Endothelial cell of umbilical vein (primary cell): ENCODE measurements at regions not wholly inside any gene's neighbourhood (a gene's known extent, or its start where the extent isn't known, plus 50 kb on each side); places are given as distances from the start of the nearest gene placed in this dataset.

Experiments
- BruUV-seq: library from RNA; stranded (reverse); fragments of 400-500 nt; replicated peaks from 2 replicates; lab custom pipeline; 2021; lab: Mats Ljungman, UMichigan
- CTCF ChIA-PET: fragments of 300-600, 350-600 bp; sonication (Branson Sonifier 250); formaldehyde crosslinking; loops from one replicate; lab custom pipeline; 2021; ENCODE audit warnings: antibody characterized with exemption, inconsistent platforms; lab: Charles Lee
- POLR2A ChIA-PET: fragments of 300-600, 350-600 bp; sonication (Branson Sonifier 250); formaldehyde crosslinking; loops from one replicate; lab custom pipeline; 2021; ENCODE audit warnings: antibody characterized with exemption, inconsistent platforms; lab: Charles Lee
- DNase-seq: peaks from one replicate; pipeline ENCODE4 v3.0.0-alpha.2; 2011; ENCODE audit warnings: low read depth, low spot score
- FAIRE-seq: peaks from 2 replicates; lab custom pipeline; 2011; peaks lifted over from hg19 to GRCh38; lab: Jason Lieb, UNC
- H2AFZ ChIP-seq: 2 replicates; pipeline ENCODE4 v1.6.0; 2012; ENCODE audit warnings: low read depth, low read length, control low read depth, inconsistent platforms
- H3K27ac ChIP-seq: 2 replicates; pipeline ENCODE4 v1.5.1; 2011; ENCODE audit warnings: low read depth, mild to moderate bottlenecking, control low read depth, low read length, moderate library complexity; ENCODE audit not compliant: insufficient read depth
- H3K27me3 ChIP-seq, 2 experiments: 2 replicates each; pipeline versions ENCODE4 v1.6.0 to v1.6.1; 2011; ENCODE audit warnings: low read length in 2 of 2, mixed read lengths in 1 of 2; ENCODE audit not compliant: control insufficient read depth in 2 of 2, insufficient read depth in 2 of 2
- H3K36me3 ChIP-seq, 2 experiments: 2 replicates in 1 of 2; 3 replicates in 1 of 2; pipeline ENCODE4 v1.5.1; 2011; ENCODE audit warnings: low read length in 2 of 2, mild to moderate bottlenecking in 1 of 2, moderate library complexity in 1 of 2; ENCODE audit not compliant: control insufficient read depth in 2 of 2, insufficient read depth in 2 of 2; ENCODE audit errors: extremely low read depth in 1 of 2
- H3K4me1 ChIP-seq: 3 replicates; pipeline ENCODE4 v1.5.1; 2011; ENCODE audit warnings: mild to moderate bottlenecking, low read length; ENCODE audit not compliant: control insufficient read depth, insufficient read depth; ENCODE audit errors: extremely low read depth
- H3K4me2 ChIP-seq: 2 replicates; pipeline ENCODE4 v1.6.1; 2011; ENCODE audit warnings: low read length, control low read depth, mixed read lengths; ENCODE audit not compliant: insufficient read depth
- H3K4me3 ChIP-seq, 3 experiments: fragments of 200-600 bp in 1 of 3; sonication (generic), shearing (Covaris generic) in 1 of 3; replicated peaks in 1 of 3; 2 replicates each; pipeline ENCODE4 v1.5.1; 2011 to 2016; ENCODE audit warnings: control low read depth in 3 of 3, low read length in 3 of 3, mild to moderate bottlenecking in 2 of 3, inconsistent platforms in 1 of 3, low read depth in 1 of 3, moderate library complexity in 1 of 3; ENCODE audit not compliant: insufficient read depth in 1 of 3
- H3K79me2 ChIP-seq: 2 replicates; pipeline ENCODE4 v1.6.0; 2012; ENCODE audit warnings: low read length, inconsistent platforms; ENCODE audit not compliant: control insufficient read depth, insufficient read depth
- H3K9ac ChIP-seq: replicated peaks from 2 replicates; pipeline ENCODE3; 2011; ENCODE audit warnings: low read length, control low read depth; ENCODE audit not compliant: insufficient read depth; ENCODE audit errors: extremely low read depth
- H3K9me1 ChIP-seq: replicated peaks from 3 replicates; pipeline ENCODE4 v1.6.0; 2011; ENCODE audit warnings: mild to moderate bottlenecking, low read length; ENCODE audit not compliant: control insufficient read depth, insufficient read depth; ENCODE audit errors: extremely low read depth
- H3K9me3 ChIP-seq: replicated peaks from 2 replicates; pipeline ENCODE4 v1.5.1; 2012; ENCODE audit warnings: low read length, inconsistent platforms; ENCODE audit not compliant: control insufficient read depth, insufficient read depth
- H4K20me1 ChIP-seq: replicated peaks from 2 replicates; pipeline ENCODE3; 2011; ENCODE audit warnings: mild to moderate bottlenecking, low read length; ENCODE audit not compliant: control insufficient read depth, insufficient read depth; ENCODE audit errors: extremely low read depth
- CTCF ChIP-seq, 2 donors: IDR thresholded peaks; 1 replicate in 1 of 2; 2 replicates in 1 of 2; pipeline ENCODE4 v1.5.1; 2011; ENCODE audit warnings: low read length in 2 of 2, mild to moderate bottlenecking in 2 of 2, moderate library complexity in 2 of 2, control low read depth in 1 of 2, inconsistent platforms in 1 of 2, low read depth in 1 of 2; ENCODE audit not compliant: insufficient read depth in 1 of 2; ENCODE audit errors: extremely low read depth in 1 of 2
- EZH2 ChIP-seq: IDR thresholded peaks from 2 replicates; pipeline ENCODE4 v1.6.1; 2012; ENCODE audit warnings: borderline replicate concordance, low read depth, mild to moderate bottlenecking, moderate library complexity, low read length, inconsistent platforms; ENCODE audit not compliant: severe bottlenecking
- FOS ChIP-seq: IDR thresholded peaks from 2 replicates; pipeline ENCODE4 v1.6.1; 2011; ENCODE audit warnings: mild to moderate bottlenecking, low read length, moderate library complexity, borderline replicate concordance; ENCODE audit not compliant: insufficient read depth
- GATA2 ChIP-seq: IDR thresholded peaks from 2 replicates; pipeline ENCODE4 v1.7.0; 2011; ENCODE audit warnings: low read depth, mild to moderate bottlenecking, moderate library complexity, mixed read lengths, low read length; ENCODE audit not compliant: insufficient read length, insufficient read depth
- JUN ChIP-seq: IDR thresholded peaks from 2 replicates; pipeline ENCODE4 v1.6.1; 2011; ENCODE audit warnings: borderline replicate concordance, low read depth; ENCODE audit not compliant: insufficient read length, insufficient read depth
- MAX ChIP-seq: IDR thresholded peaks from 2 replicates; pipeline ENCODE4 v1.6.1; 2011; ENCODE audit not compliant: insufficient read depth, insufficient read length
- MYC ChIP-seq: IDR thresholded peaks from one replicate; pipeline ENCODE4 v1.6.1; 2011; ENCODE audit warnings: mild to moderate bottlenecking, low read depth, low read length
- POLR2A ChIP-seq: IDR thresholded peaks from 2 replicates; pipeline ENCODE4 v1.6.1; 2012; ENCODE audit warnings: low read depth, mild to moderate bottlenecking, control low read depth, low read length
- POLR2AphosphoS5 ChIP-seq: IDR thresholded peaks from 2 replicates; pipeline ENCODE4 v1.6.1; 2012; ENCODE audit warnings: low read depth, mild to moderate bottlenecking, control low read depth, low read length, moderate library complexity; ENCODE audit not compliant: insufficient read depth
- dilution Hi-C: fragments of 300-500 bp; cut with MboI; formaldehyde crosslinking; loops from one replicate; pipeline ENCODE4 v1.15.0; 2019; ENCODE audit warnings: low sequenced_read_pairs; ENCODE audit not compliant: extremely low pct_ligation_motif_present
- intact Hi-C: fragments of 100-400 bp; cut with micrococcal nuclease; formaldehyde crosslinking; loops from one replicate; pipeline ENCODE4 v1.10.0; 2022

- Histone ChIP-seq H3K4me2 (no peak overlapping the region), H3K4me3 (no peak overlapping the region), H3K9ac (no peak overlapping the region), H3K27me3 (no peaks in the 10 kb centered on the region), H3K9me1 (no peaks in the 10 kb centered on the region), H3K79me2 (no peaks in the 10 kb centered on the region), H2AFZ (no peak overlapping the region), H3K9me3 (no peaks in the 10 kb centered on the region), H3K36me3 (no peaks in the 10 kb centered on the region), H3K27ac (no peak overlapping the region), H4K20me1 (no peaks in the 10 kb centered on the region), H3K4me1 (no peaks in the 10 kb centered on the region)
- DNase-seq (no peak), FAIRE-seq (no peak)
- CTCF ChIA-PET, result interaction anchor here (1.4 to 1.7 kb wide), 3 partner anchors 21 to 549 kb away, joined by 3 to 6 read pairs (median 5); no protein-coding TSS in a partner anchor
- no TSS peak for BruUV-seq
- dilution Hi-C loops, result no loop called here
- POLR2A ChIA-PET, result no interaction called here
- intact Hi-C loops, result no loop called here
- TF ChIP-seq GATA2 (no peak), JUN (no peak), CTCF (IDR thresholded peaks at IDR 0.05; ENCODE audit: extremely low read depth in 1 of 2, insufficient read depth in 1 of 2, low read depth in 1 of 2, low read length in 2 of 2) (no peak), POLR2A (no peak), MYC (no peak), FOS (no peak), EZH2 (no peak), POLR2AphosphoS5 (no peak), MAX (no peak)
Observed at GRCh38 chr4:157023941-157024340, 52.0 kb upstream of the GLRB start.
